ENCODE measurements at regions not wholly inside any gene's neighbourhood (a gene's known extent, or its start where the extent isn't known, plus 50 kb on each side); places are given as distances from the start of the nearest gene placed in this dataset.
"Not testable (repeated sequence)": the region's sequence is repeated elsewhere in the genome, so short reads cannot be mapped to it uniquely, and the experiment has no call there.

- ATAC-seq, result no peak
Observed at GRCh38 chr21:22192766-22193165, 1194.6 kb downstream of the NCAM2 start.

GRCh38 chr21:22194986-22195385, 1196.8 kb downstream of the NCAM2 start:
- not testable (repeated sequence) for ATAC-seq

- no peak for ATAC-seq
Observed at GRCh38 chr21:22200378-22201092, 1202.3 kb downstream of the NCAM2 start.

- ATAC-seq, result no peak
Observed at GRCh38 chr21:22201126-22201525, 1202.9 kb downstream of the NCAM2 start.

- no peak for ATAC-seq
Observed at GRCh38 chr21:22201669-22202068, 1203.5 kb downstream of the NCAM2 start.

- ATAC-seq, result no peak
Observed at GRCh38 chr21:22209304-22209700, 1211.1 kb downstream of the NCAM2 start.

- no peak for ATAC-seq
Observed at GRCh38 chr21:22211943-22212342, 1213.7 kb downstream of the NCAM2 start.

- ATAC-seq, result no peak
Observed at GRCh38 chr21:22223385-22223784, 1225.2 kb downstream of the NCAM2 start.

GRCh38 chr21:22224261-22224660, 1226.1 kb downstream of the NCAM2 start:
- no peak for ATAC-seq

- ATAC-seq, result no peak
Observed at GRCh38 chr21:22225299-22225698, 1227.1 kb downstream of the NCAM2 start.

- ATAC-seq, result no peak
Observed at GRCh38 chr21:22231013-22231412, 1232.8 kb downstream of the NCAM2 start.

GRCh38 chr21:22235866-22236590, 1237.8 kb downstream of the NCAM2 start:
- no peak for ATAC-seq

- no peak for ATAC-seq
Observed at GRCh38 chr21:22244516-22244915, 1246.3 kb downstream of the NCAM2 start.

GRCh38 chr21:22250355-22250754, 1252.1 kb downstream of the NCAM2 start:
- no peak for ATAC-seq

GRCh38 chr21:22253761-22254160, 1255.6 kb downstream of the NCAM2 start:
- no peak for ATAC-seq

GRCh38 chr21:22258821-22259220, 1260.6 kb downstream of the NCAM2 start:
- no peak for ATAC-seq

GRCh38 chr21:22260274-22260673, 1262.1 kb downstream of the NCAM2 start:
- no peak for ATAC-seq

GRCh38 chr21:22263890-22264289, 1265.7 kb downstream of the NCAM2 start:
- no peak for ATAC-seq

- no peak for ATAC-seq
Observed at GRCh38 chr21:22277341-22277740, 1279.1 kb downstream of the NCAM2 start.

GRCh38 chr21:22278366-22278765, 1280.2 kb downstream of the NCAM2 start:
- no peak for ATAC-seq

GRCh38 chr21:22280851-22281250, 1282.6 kb downstream of the NCAM2 start:
- ATAC-seq, result no peak

- no peak for ATAC-seq
Observed at GRCh38 chr21:22288885-22289499, 1290.8 kb downstream of the NCAM2 start.

- no peak for ATAC-seq
Observed at GRCh38 chr21:22292144-22292543, 1293.9 kb downstream of the NCAM2 start.

- no peak for ATAC-seq
Observed at GRCh38 chr21:22297575-22297974, 1299.4 kb downstream of the NCAM2 start.
